DND-41 (cell line): ENCODE measurements at regions not wholly inside any gene's neighbourhood (a gene's known extent, or its start where the extent isn't known, plus 50 kb on each side); places are given as distances from the start of the nearest gene placed in this dataset.

Experiments
- CTCF ChIP-seq: IDR thresholded peaks from 2 replicates; pipeline ENCODE4 v1.5.1; 2012; ENCODE audit warnings: borderline replicate concordance, low read length, moderate library complexity, mild to moderate bottlenecking; ENCODE audit not compliant: poor library complexity, severe bottlenecking; ENCODE audit errors: extremely low read depth
- EZH2 ChIP-seq: IDR thresholded peaks from 3 replicates; pipeline ENCODE4 v1.6.1; 2012; ENCODE audit warnings: borderline replicate concordance, low read depth, mild to moderate bottlenecking, moderate library complexity, low read length, inconsistent platforms; ENCODE audit not compliant: severe bottlenecking

GRCh38 chr12:65756956-65757511 is 67.2 kb upstream of the HMGA2 start:
- TF ChIP-seq CTCF (no peak), EZH2 (no peak)
